ENCODE measurements at regions not wholly inside any gene's neighbourhood (a gene's known extent, or its start where the extent isn't known, plus 50 kb on each side); places are given as distances from the start of the nearest gene placed in this dataset.
A peak's percentile ranks its signal among the peaks of the same experiment; 100 is the strongest.
"Not testable (repeated sequence)": the region's sequence is repeated elsewhere in the genome, so short reads cannot be mapped to it uniquely, and the experiment has no call there.

DNA sequence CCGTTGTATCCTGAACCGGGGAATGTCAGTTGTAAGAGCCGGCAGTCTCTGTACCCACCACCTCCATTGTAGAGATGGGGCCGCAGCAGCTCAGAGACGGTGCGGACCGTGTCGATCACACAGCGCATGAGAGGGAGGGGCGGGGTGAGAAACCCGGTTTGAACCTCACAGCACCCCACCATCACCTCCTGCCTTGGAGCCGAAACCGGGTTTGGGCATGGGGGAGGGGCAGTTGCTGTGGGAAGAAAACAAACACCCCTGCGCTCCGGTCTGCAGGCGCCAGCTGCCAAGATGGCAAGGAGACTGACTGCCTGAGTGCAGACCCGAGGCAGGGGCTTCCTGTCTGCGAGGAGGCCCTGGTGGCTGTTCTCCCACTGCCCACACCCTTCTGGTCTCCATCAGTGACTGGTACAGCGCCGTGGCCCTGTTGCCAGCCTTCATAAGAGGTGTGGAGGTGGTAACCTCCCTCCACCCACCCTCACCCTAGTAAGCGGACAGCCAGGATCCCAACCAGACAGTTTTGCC, 69.2 kb upstream of the SSBP3 start:
- no peaks in the 10 kb centered on the region for H3K36me3 Mint-ChIP-seq
- H3K4me1 Mint-ChIP-seq = peaks cover 72% of the 10 kb centered on the region
- peaks cover 44% of the 10 kb centered on the region for H3K27me3 Mint-ChIP-seq (ENCODE audit: low read depth)
- H3K9me3 Mint-ChIP-seq = no peaks in the 10 kb centered on the region
- ChIA-PET POLR2A (interaction anchor here (0.6 to 3.8 kb wide), 6 partner anchors 11 to 69 kb away, joined by 3 to 20 read pairs (median 4); partner anchors contain the start of gene SSBP3), CTCF (interaction anchor here (0.6 to 1.2 kb wide), 3 partner anchors 11 to 30 kb away, joined by 3 to 6 read pairs (median 3); no protein-coding TSS in a partner anchor)
- H3K27ac Mint-ChIP-seq = peak overlapping the region; percentile 98
- H3K4me3 Mint-ChIP-seq = peak overlapping the region; percentile 67
- no peak for TF ChIP-seq NFATC4 (CRISPR knock-in tag; IDR thresholded peaks at IDR 0.05)
- no peak for TF ChIP-seq ZNF416 (CRISPR knock-in tag; IDR thresholded peaks at IDR 0.05)
- TF ChIP-seq NR3C1 (CRISPR knock-in tag; conservative IDR thresholded peaks at IDR 0.05; ENCODE audit: low read depth) = no peak
- no peak for TF ChIP-seq OVOL2 (CRISPR knock-in tag; IDR thresholded peaks at IDR 0.05; ENCODE audit: borderline replicate concordance)
- no peak for TF ChIP-seq EMX1 (CRISPR knock-in tag; IDR thresholded peaks at IDR 0.05)
- TF ChIP-seq FOXK1 (CRISPR knock-in tag; IDR thresholded peaks at IDR 0.05) = 0 out of 2 replicates have a peak, but pooled peaks have one; percentile 19
- TF ChIP-seq CREM (CRISPR knock-in tag; IDR thresholded peaks at IDR 0.05) = no peak
- no peak for TF ChIP-seq TP53 (CRISPR knock-in tag; IDR thresholded peaks at IDR 0.05)
- ATAC-seq = peak; percentile 13
- peak; percentile 70 for DNase-seq (ENCODE audit: low spot score)

DNA sequence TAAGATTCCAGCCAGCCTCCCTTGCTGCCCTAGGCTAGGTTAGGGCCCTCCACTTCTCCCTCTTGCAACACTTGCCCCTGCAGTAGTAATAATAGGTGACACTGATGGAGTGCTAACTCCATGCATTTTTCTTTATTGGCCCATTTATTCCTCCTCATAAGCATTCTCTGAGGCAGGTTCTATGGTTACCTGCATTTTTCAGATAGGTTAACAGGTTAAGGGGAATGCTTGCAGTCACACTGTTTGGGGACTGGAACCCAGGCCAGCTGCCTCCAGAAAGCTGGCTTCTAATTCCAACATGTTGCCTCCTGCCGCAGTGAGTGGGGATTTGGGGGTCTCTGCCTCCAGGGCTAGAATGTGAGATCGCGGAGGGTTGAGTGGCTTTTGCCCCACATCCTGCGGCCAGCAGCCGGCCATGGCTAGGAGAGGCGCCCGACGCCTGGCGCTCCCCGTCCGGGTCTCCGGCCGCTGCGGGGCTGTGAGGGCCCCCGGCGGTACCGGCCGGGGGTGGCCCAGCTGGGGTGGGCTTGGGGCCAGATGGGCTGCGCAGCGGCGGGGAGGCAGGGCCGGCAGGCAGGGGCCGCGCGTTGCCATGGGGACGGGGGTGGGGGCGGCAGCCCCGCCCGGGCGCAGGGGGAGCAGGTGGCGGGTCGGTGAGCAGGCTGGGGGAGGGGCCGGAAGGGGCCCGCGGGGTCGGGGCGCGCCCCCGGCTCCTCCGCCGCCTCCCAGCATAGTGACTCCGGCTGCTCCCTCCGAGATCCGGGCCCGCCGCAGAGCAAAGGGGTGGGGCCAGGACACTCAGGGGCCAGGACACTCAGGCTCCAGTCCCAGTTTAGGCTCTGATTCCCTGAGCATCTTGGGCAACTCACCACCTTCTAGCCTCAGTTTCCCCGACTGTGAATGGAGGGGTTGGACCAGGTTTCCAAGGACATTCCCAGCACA, 68.4 kb upstream of the SSBP3 start:
- peak; percentile 75 for DNase-seq (ENCODE audit: low spot score)

DNA sequence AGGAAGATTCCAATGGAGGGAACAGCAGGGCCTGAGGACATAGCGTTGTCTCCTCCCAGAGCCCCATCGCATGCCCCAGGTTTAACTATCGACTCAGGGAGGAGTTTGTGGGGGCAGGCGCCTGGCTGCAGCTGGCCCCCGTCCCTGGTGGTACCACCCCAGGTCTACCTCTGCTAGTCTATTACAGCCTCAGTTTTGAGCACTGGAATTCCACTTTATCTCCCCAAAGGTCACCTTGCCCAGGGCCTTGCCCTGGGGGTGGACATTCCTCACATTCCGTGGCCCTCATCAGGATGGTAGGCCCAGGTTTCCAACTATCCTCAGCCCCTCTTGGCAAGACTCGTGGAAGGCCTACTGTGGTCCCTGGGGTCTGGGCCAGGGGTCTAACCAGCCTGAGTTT, 65.4 kb upstream of the SSBP3 start:
- no peak for DNase-seq (ENCODE audit: low spot score)
- Mint-ChIP-seq H3K36me3 (peaks cover 4% of the 10 kb centered on the region; the same call in 1 of the 2 replicates), H3K4me1 (peaks cover 58% of the 10 kb centered on the region), H3K4me3 (no peak overlapping the region), H3K27me3 (ENCODE audit: low read depth) (peaks cover 20% of the 10 kb centered on the region), H3K27ac (no peak overlapping the region), H3K9me3 (peaks cover 4% of the 10 kb centered on the region; the same call in 1 of the 2 replicates)
- TF ChIP-seq TEAD1 (CRISPR knock-in tag; IDR thresholded peaks at IDR 0.05) (peak; percentile 30; the same call in 1 of the 2 replicates), FOXJ3 (CRISPR knock-in tag; IDR thresholded peaks at IDR 0.05; ENCODE audit: borderline replicate concordance) (no peak)
- TF ChIP-seq, protein P1, sequence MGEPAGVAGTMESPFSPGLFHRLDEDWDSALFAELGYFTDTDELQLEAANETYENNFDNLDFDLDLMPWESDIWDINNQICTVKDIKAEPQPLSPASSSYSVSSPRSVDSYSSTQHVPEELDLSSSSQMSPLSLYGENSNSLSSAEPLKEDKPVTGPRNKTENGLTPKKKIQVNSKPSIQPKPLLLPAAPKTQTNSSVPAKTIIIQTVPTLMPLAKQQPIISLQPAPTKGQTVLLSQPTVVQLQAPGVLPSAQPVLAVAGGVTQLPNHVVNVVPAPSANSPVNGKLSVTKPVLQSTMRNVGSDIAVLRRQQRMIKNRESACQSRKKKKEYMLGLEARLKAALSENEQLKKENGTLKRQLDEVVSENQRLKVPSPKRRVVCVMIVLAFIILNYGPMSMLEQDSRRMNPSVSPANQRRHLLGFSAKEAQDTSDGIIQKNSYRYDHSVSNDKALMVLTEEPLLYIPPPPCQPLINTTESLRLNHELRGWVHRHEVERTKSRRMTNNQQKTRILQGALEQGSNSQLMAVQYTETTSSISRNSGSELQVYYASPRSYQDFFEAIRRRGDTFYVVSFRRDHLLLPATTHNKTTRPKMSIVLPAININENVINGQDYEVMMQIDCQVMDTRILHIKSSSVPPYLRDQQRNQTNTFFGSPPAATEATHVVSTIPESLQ (CRISPR knock-in tag; IDR thresholded peaks at IDR 0.05) = no peak
- peak; percentile 1; the same call in 1 of the 2 replicates for ATAC-seq
- ChIA-PET CTCF (interaction anchor here (1.0 kb wide), 1 partner anchor 15 kb away, joined by 4 read pairs; no protein-coding TSS in a partner anchor), POLR2A (no interaction called here)

More for the DNA sequence above, 68.4 kb upstream of the SSBP3 start:
- H3K4me1 Mint-ChIP-seq = peaks cover 64% of the 10 kb centered on the region
- peak overlapping the region; percentile 70 for H3K4me3 Mint-ChIP-seq
- no peaks in the 10 kb centered on the region for H3K36me3 Mint-ChIP-seq
- ChIA-PET CTCF (interaction anchor here (1.2 kb wide), 3 partner anchors 15 to 31 kb away, joined by 3 to 6 read pairs (median 3); no protein-coding TSS in a partner anchor), POLR2A (interaction anchor here (1.2 to 3.8 kb wide), 4 partner anchors 10 to 68 kb away, joined by 3 to 20 read pairs (median 4); partner anchors contain the start of gene SSBP3)
- ATAC-seq = peak; percentile 60
- no peaks in the 10 kb centered on the region for H3K9me3 Mint-ChIP-seq
- H3K27ac Mint-ChIP-seq = peak overlapping the region; percentile 80
- TF ChIP-seq TEAD1 (CRISPR knock-in tag; IDR thresholded peaks at IDR 0.05) = 0 out of 2 replicates have a peak, but pooled peaks have one; percentile 32
- peak; percentile 35; the same call in 1 of the 2 replicates for TF ChIP-seq ZNF423 (CRISPR knock-in tag; IDR thresholded peaks at IDR 0.05)
- TF ChIP-seq TP53 (CRISPR knock-in tag; IDR thresholded peaks at IDR 0.05) = no peak; the same call in 1 of the 2 replicates
- no peak for TF ChIP-seq MYBL2 (CRISPR knock-in tag; IDR thresholded peaks at IDR 0.05)
- TF ChIP-seq NFATC4 (CRISPR knock-in tag; IDR thresholded peaks at IDR 0.05) = no peak
- TF ChIP-seq GTF2I (CRISPR knock-in tag; conservative IDR thresholded peaks at IDR 0.05) = 0 out of 2 replicates have a peak, but pooled peaks have one; percentile 45
- TF ChIP-seq, protein P2, sequence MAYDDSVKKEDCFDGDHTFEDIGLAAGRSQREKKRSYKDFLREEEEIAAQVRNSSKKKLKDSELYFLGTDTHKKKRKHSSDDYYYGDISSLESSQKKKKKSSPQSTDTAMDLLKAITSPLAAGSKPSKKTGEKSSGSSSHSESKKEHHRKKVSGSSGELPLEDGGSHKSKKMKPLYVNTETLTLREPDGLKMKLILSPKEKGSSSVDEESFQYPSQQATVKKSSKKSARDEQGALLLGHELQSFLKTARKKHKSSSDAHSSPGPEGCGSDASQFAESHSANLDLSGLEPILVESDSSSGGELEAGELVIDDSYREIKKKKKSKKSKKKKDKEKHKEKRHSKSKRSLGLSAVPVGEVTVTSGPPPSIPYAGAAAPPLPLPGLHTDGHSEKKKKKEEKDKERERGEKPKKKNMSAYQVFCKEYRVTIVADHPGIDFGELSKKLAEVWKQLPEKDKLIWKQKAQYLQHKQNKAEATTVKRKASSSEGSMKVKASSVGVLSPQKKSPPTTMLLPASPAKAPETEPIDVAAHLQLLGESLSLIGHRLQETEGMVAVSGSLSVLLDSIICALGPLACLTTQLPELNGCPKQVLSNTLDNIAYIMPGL (CRISPR knock-in tag; IDR thresholded peaks at IDR 0.05) = peak; percentile 12; the same call in 1 of the 2 replicates
- TF ChIP-seq, protein P3, sequence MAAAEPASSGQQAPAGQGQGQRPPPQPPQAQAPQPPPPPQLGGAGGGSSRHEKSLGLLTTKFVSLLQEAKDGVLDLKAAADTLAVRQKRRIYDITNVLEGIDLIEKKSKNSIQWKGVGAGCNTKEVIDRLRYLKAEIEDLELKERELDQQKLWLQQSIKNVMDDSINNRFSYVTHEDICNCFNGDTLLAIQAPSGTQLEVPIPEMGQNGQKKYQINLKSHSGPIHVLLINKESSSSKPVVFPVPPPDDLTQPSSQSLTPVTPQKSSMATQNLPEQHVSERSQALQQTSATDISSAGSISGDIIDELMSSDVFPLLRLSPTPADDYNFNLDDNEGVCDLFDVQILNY (CRISPR knock-in tag; IDR thresholded peaks at IDR 0.05) = peak; percentile 37; the same call in 1 of the 2 replicates
- 0 out of 2 replicates have a peak, but pooled peaks have one; percentile 23 for TF ChIP-seq CBFB (CRISPR knock-in tag; IDR thresholded peaks at IDR 0.05; ENCODE audit: low read depth)
- TF ChIP-seq, protein P4, sequence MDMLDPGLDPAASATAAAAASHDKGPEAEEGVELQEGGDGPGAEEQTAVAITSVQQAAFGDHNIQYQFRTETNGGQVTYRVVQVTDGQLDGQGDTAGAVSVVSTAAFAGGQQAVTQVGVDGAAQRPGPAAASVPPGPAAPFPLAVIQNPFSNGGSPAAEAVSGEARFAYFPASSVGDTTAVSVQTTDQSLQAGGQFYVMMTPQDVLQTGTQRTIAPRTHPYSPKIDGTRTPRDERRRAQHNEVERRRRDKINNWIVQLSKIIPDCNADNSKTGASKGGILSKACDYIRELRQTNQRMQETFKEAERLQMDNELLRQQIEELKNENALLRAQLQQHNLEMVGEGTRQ (CRISPR knock-in tag; IDR thresholded peaks at IDR 0.05) = peak; percentile 33; the same call in 1 of the 2 replicates
- TF ChIP-seq SP1 (CRISPR knock-in tag; conservative IDR thresholded peaks at IDR 0.05) = peak; percentile 30; the same call in 1 of the 2 replicates
- peak; percentile 47; the same call in 1 of the 2 replicates for TF ChIP-seq ZNF121 (CRISPR knock-in tag; IDR thresholded peaks at IDR 0.05)
- peaks cover 36% of the 10 kb centered on the region for H3K27me3 Mint-ChIP-seq (ENCODE audit: low read depth)

DNA sequence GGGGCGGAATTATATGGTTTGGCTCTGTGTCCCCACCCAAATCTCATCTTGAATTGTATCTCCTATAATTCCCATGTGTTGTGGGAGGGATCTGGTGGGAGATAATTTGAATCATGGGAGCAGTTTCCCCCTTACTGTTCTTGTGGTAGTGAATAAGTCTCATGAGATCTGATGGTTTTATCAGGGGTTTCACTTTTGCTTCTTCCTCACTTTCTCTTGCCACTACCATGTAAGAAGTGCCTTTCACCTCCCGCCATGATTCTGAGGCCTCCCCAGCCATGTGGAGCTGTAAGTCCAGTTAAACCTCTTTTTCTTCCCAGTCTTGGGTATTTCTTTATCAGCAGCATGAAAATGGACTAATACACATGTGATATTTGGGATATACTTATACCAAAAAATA, 63.2 kb upstream of the SSBP3 start:
- Mint-ChIP-seq H3K27me3 (ENCODE audit: low read depth) (peaks cover 20% of the 10 kb centered on the region), H3K4me1 (peaks cover 54% of the 10 kb centered on the region)
- ATAC-seq; H3K36me3 Mint-ChIP-seq; H3K27ac Mint-ChIP-seq; H3K4me3 Mint-ChIP-seq; H3K9me3 Mint-ChIP-seq; DNase-seq (ENCODE audit: low spot score); POLR2A ChIA-PET: not testable (repeated sequence)
- CTCF ChIA-PET = interaction anchor here (0.9 to 1.5 kb wide), 2 partner anchors 10 to 18 kb away, joined by 6 read pairs; no protein-coding TSS in a partner anchor
